ENCODE measurements at regions not wholly inside any gene's neighbourhood (a gene's known extent, or its start where the extent isn't known, plus 50 kb on each side); places are given as distances from the start of the nearest gene placed in this dataset.

- TF ChIP-seq POLR2A (IDR thresholded peaks at IDR 0.05) = no peak
- no peak for TF ChIP-seq CTCF (IDR thresholded peaks at IDR 0.05)
These were observed 204.5 kb downstream of the LPIN1 start for GRCh38 chr2:11950896-11951295.
